DMS 273 (cell line): ENCODE measurements at regions not wholly inside any gene's neighbourhood (a gene's known extent, or its start where the extent isn't known, plus 50 kb on each side); places are given as distances from the start of the nearest gene placed in this dataset.
"Not testable (repeated sequence)": the region's sequence is repeated elsewhere in the genome, so short reads cannot be mapped to it uniquely, and the experiment has no call there.

Source experiments
- DNase-seq: peaks from one replicate; lab custom pipeline; 2025; ENCODE audit not compliant: unreplicated experiment; lab: John Stamatoyannopoulos, UW

DNA sequence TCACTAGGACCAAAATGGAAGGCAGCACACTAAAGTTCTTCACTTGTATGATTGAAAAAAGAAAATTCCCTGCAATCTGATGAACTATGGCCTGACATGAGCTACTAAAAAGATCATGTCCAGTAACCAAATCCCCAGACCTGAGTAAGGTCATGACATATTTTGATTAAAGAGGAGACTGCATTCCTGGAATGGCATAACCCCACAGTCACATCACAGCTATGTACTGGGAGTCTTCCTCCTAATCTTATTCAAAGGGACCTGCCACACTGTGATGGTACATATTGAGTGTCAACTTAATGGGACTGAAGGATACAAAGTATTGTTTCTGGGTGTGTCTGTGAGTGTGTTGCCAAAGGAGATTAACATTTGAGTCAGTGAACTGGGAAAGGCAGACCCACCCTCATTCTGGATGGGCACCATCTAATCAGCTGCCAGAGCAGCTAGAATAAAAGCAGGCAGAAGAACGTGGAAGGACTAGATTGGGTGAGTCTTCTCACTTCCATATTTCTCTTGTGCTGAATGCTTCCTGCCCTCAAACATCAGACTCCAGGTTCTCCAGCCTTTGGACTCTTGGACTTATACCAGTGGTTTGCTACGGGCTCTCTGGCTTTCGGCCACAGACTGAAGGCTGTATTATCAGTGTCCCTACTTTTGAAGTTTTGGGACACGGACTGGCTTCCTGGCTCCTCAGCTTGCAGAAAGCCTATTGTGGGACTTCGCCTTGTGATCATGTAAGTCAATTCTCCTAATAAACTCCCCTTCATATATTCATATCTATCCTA is 345.0 kb downstream of the TMEM38B start:
- no peak for DNase-seq

DNA sequence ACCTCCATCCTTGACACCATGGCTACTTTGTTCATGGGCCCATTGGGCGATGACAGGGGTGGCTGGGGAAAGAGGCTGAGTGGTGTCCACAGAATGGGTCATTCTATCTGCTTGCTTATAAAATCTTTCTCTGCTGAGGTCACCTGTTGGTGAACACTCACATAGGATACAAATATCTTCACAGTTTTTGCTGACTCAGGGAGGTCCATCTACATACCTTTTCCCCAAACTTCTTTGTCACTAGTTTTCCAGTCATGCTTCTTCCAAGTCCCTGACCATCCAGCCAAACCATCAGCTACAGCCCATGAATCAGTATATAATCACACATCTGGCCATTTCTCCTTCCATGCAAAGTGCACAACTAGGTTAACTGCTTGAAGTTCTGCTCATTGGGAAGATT is 347.6 kb downstream of the TMEM38B start:
- not testable (repeated sequence) for DNase-seq

DNA sequence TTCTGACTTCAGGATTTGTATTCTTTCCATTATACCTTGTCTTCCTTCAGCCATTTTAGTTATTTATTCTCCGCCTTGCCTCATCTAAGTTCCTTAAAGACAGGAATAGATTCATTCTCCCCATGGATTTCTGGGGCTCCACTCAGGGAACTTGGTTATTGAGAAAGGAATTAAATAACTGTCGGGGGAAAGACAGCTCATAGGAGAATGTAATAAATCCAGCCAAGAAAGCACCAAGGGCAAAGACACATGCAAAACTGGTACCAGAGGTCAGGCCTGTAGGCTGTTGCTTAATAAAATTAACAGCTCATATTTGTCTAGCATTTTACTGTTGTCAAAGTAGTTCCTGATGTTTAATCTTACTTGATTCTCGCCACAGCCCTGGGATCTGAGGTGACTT is 357.2 kb downstream of the TMEM38B start:
- DNase-seq: no peak

DNA sequence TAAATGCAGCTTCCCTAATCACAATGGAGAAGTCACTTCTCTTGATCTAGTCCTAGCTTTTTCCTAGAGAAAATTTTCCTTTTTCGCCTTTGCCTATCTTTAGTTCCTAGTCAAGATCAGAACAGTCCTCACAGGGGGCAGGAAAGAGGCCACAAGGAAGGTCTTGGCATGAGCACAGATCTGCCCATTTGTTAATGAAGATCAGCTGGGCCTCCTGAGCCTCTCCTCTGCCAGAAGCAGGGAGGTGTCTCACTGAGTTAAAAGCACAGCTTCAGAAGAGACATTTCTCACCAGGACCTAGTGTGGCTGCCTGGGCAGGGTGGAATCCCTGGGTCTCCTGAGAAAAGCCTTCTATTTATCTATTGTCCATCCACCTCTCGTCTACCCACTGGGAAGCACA is 357.8 kb downstream of the TMEM38B start:
- no peak for DNase-seq

DNA sequence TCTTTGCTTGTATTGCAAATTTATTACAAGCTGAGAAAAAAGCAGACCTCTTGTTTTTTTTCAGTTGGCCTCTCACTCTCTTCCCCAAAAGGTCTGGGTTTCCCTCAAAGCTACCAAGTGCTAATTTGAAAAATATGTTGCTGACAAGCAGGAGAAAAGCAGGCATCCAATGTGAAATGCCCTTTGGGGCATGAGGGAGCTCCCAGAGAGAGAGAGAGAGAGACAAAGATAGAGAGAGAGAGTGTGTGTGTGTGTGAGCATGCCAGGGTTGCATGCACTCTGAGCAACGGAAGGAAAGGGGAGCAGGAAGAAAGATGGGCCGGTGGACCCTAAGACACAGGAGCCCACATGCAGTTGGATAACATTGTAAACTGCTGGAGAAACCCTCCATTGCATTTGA is 358.4 kb downstream of the TMEM38B start:
- no peak for DNase-seq

DNA sequence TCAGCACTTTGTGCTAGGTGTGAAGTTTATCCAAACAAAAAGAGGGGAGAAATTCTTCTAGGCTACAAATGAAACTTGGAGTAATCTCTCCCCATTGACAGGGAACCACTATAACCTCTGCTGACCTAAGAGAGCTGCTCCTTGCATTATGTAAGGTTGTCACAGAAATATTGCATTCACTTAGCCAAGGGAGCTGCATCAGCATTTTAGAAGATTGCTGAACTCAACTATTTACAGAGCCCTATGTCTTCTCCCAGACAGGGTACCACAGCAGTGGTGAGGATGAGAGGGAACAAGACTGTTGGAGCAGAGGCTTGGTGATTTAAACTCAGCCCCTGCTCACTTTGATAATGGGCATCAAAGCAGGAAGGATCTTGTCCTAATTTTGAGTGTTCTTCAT is 362.0 kb downstream of the TMEM38B start:
- DNase-seq: no peak

DNA sequence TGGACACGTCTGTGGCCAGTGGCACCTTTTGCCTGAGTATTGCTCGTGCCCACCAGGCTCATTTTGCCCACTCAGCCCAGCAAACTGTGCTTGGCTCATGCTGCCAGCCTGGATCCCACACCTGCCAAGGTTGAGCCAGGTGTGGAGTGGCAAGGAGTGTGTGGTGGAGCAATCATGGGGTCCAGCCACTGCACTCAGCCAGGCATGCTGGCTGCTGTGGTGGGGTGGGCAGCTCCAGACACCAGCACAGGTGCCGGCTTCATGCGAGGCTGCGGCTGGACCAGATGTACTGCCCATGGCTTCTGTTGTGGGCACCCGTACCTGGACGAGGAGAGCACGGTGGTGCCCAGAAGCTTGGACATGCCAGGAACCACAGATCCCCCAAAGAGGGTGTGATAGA is 364.1 kb downstream of the TMEM38B start:
- no peak for DNase-seq

DNA sequence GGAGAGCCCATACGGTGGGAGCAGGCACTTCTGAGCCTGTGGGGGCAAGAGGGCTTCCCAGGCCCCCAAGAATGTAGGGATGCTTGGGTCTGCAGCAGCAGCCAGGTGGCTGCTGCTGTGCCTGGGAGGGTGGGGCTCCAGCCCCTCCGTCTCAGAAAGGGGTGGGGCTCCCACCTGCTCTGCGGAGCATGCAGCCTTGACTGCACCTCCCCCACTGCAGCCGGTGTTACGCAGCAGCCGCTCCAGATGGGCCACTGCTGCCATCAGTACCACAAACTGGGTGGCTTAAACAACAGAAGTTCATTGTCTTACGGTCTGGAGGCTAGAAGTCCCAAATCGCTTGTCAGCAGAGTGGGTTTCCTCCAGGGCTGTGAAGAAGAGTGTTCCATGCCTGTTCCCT is 365.5 kb downstream of the TMEM38B start:
- no peak for DNase-seq

DNA sequence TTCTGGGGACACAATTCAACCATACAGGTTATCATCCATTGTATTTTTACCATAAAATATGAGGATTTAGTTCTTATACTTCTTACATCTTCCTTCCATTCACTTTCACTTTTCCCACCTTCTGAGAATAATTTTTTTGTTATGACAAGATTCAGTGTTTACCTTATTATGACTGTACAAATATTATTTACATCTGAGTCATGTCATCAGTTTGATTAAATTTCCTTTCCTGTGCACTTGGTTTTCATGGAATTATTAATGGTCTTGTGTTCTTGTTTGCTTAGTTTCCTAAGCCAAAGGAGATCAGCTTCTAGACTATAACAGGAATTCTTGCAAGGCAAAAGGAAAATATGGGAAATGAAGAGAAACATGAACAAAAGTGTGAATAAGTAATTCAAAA is 366.5 kb downstream of the TMEM38B start:
- DNase-seq: no peak

DNA sequence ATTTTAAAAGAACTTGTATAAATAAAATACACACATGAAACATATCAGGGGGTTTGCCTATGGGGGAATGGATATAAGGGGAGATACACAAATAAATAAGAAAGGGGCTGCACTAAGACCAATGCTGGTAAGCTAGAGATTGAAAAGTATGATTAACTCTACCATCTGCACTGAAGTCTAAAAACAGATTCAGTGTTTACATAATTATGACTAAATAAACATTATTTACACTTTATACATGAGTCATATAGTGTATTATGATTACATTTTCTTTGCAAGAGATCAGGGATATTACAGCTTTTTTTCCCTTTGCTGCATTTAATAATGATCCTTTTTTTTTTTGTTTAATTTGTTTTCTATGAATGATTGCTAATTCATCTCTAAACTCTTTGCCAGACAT is 367.9 kb downstream of the TMEM38B start:
- no peak for DNase-seq

DNA sequence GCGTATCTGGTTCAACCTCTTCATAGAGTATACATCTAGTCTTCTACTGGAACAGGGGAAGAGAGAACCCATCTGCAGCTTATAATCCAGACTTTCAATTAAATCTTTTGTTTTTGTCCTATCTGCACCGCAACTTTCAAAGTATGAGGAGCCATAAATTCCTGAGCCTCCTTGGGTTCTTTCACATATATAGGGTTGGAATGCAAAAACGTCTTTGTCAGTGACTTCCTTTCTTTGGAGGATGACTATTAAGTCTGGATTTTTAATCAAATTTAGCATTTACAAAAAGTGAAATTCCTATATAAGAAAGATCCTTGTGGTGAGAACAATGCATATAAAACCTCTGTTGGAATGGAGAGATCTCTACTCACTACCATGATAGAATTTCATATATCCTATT is 370.8 kb downstream of the TMEM38B start:
- DNase-seq: no peak

DNA sequence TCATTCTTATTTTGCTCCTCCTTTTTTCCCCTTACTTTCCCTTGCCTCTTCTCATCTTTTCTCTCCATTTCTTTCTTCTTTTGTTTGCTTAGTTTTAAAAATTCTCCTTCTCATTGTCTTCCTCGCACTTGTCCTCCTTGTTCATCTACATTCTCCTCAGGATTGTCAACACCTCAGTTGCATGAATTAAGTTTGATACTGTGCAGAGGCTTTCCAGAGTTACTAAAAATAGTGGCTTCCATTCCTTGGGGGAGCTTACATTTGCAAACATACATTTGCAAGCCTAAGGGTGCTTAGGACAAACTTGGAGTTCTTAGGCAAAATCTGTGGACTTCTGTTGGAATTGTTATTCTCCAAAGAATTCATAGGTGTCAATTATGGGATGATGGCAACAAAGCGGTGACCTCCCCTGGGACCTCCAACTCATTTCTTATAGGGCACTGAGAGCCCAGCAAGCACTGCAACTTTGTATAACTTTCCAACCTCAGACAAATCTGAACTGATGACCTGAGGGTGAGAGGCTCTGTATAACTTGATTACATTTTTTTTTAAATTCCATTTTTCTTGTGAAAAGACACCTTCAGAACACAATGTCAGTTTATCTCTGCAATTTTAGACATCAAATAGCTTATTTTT is 371.4 kb downstream of the TMEM38B start:
- no peak for DNase-seq

DNA sequence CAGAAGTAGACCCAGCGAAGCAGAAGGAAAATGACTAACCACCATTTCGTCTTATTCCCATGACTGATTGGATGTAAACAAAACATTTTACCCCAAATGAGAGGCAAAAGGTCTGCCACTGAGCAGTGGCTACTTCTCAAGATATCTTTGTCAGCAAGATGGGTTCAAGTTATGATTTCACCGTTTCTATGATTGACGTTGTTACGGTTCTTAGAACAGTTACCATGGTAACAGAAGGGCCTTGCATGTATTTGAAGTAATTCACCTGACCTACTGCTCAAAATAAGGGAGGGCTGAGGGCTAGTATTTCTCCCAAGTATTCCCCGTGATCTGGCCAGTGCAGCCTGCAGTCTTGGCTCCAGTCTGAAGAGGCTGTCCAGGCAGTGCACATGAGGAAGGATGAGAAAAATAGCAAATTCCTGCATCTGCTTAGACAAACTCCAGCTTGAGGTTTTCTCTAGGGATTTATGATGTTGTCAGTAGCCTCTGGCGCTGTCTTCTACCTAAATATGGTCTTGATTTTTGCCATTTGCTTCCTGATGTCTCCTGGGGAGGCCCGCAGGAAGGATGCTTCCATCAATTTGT is 372.7 kb downstream of the TMEM38B start:
- peak; percentile 11 for DNase-seq

DNA sequence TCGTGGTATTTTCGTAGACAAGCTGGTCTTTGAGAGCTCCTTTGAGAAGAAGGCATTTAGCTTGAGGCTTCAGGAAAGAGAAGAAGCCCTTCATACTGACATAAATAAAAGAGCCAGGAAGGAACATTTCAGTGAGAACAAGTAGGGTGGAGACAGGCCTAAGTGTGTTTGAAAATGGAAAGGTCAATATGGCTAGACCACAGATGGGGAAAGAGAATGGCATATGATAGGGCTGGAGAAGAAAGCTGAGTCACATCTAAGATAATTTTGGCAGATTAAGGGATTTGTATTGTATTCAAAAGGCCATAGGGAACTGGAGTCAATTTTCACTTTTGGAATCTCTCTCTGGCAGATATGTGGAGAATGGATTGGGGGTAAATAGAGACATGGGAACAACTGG is 374.9 kb downstream of the TMEM38B start:
- no peak for DNase-seq

DNA sequence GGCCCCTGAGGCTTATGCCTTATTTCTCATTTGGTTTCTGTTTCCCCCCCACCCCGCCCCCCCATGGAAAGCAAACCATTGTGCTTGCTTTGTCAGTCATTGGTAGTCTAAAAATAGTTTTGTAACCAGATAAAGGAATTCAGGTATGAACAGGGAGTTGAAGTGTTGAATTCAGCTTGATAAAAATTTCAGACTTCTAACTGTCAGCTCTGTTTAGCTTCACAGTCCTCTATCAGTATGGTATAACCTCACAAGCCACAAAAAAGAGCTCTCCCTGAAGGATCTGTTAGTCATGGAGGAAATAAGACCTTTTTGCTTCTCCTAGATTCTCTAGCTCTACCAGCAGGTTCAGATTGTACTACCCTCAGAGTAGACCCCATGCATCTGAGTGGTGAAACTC is 378.1 kb downstream of the TMEM38B start:
- no peak for DNase-seq

DNA sequence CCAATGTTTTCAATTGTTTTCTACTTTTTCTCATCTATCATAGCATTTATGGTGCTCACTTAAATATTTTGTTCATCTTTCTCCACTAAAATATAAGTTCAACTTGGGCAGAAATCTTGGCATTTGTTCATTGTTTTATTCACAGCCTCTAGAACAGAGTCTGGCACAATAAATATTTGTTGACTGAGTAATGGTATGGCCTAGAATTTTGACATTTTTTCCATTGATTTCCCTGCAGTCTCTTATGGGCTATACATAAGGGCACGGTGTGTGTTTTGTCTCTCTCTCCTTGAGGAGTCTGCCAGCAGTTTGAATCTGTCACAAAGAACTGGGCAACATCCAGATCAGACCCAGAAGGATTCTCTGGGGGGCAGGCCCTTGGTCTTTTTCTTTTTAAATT is 379.7 kb downstream of the TMEM38B start:
- no peak for DNase-seq

DNA sequence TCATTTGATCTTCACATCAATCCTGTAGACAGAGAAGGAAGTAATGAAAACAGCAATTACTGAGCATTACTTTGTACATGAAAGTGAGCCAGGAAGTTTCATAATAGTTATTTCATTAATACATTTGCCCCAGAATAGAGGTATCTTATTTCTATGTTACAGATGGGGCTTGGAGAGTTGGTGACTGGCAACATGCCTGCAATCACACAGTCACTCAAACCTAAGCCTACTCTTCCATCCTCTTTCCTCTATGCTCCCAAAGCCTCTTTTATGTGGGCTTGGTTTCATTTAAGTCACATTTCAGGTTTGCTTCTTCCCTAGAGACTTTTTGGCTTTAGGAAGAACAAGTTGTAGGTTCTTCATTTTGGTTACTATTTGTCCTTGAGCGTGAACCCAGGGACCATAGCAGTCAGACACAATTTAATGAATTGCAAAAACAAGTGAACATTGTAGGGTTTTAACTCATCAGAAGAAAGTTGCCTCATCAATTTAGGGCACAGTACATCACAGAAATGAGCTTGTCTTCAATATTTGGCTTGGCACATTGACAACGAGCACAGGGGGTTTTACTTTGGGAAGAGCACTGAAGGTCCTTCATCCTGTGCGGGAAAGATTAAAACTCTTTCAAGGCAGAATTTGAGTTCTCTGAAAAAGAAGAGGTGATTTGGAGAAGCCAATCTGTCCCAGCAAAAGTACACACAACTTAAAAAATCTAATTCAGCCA is 381.1 kb downstream of the TMEM38B start:
- DNase-seq: no peak

DNA sequence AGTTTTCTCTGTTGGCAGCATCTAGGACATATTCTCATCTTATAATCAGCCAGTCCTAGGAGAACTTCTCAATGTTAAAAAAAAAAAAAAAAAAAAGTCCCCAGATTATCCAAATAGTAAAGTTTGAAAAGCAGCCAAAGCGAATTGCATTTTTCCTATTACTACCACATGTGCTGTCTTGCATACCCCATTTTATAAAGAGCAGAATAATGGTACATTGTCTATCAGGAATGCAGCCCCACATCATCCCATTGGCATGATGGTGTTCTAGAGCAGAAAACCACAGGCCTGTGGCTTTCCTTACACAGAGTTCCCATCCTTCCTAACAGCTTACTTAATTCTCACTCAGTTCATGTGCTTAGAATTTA is 381.6 kb downstream of the TMEM38B start:
- no peak for DNase-seq

DNA sequence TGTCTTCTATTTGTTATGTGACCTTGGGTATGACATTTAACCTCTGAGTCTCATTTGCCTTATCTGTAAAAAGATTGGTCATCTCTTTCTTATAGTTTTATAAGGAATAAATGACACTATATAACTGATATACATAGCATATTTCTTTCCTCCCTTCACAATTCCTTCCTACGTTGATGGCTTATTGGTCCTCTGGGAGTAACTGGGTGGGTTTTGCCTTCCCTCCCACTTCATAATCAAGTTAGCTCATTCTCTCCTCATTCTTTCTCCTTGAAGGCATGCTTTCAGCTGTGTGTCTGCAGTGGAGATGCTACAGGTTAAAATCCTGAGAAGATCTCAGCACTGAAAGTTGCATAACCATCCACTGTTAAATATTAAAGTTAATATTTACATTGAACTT is 382.4 kb downstream of the TMEM38B start:
- no peak for DNase-seq

DNA sequence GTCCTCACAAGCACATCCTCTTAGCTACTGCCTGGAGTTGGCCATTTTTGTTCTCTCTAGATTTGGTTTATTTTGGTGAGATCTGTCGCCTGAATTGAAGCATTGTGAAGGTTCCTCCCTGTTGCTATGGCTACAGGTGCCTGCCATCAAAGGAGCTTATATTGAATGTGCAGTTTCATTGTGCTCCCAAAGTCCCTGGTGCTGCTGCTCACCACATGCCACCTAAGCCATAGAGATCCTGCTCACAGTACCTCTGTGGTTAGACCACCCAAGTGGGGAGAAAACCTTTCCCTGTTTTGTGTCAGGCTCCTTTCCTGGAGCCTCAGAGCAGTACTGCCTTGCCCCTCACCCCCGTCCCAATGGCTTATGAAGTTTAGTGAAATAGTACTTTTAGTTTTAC is 383.4 kb downstream of the TMEM38B start:
- DNase-seq: no peak

DNA sequence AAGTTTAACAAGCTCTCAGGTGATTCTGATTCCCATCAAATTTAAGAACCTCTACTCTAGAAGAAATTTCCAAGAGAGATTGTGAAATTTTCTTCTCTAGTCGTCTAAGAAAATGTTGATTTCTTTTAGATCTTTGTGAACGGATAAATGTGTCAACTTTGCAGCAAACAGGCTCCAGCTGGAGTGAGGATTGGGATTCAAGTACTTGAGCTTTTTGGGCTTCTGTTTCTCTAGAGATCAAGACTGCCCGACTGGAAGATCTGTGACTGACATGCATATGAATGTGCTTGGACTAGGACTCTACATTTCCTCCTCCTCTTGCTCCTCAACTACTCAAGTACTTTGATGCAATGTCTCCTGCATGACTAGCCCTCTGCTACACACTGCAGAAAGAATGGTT is 388.3 kb downstream of the TMEM38B start:
- no peak for DNase-seq

DNA sequence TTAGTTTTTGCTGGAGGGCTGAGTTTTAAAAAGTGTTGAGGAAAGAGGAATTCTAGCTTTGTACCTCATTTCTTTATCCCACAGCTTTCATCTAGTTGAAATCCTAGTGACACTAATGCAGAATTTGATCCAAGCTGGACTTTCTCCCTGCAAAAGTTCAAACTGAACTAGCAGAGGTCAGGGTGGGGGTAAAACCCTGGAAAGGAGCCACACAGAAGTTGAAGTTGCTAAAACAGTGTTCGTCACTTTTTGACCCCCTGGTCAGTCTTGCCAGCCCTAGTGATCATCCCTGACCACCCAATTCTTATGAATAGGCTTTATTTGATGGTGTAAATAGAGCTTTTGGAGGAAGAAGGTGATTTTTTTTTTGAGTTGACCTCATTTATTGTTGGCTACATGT is 390.4 kb downstream of the TMEM38B start:
- no peak for DNase-seq
